IMR-90 (cell line): ENCODE measurements at regions not wholly inside any gene's neighbourhood (a gene's known extent, or its start where the extent isn't known, plus 50 kb on each side); places are given as distances from the start of the nearest gene placed in this dataset.

ENCODE experiments used
- BHLHE40 ChIP-seq: fragments of 150-350 bp; IDR thresholded peaks from 2 replicates; pipeline ENCODE4 v1.6.1; 2016; ENCODE audit warnings: mild to moderate bottlenecking, low read depth, low read length
- CEBPB ChIP-seq: IDR thresholded peaks from 2 replicates; pipeline ENCODE4 v1.6.1; 2012; ENCODE audit warnings: low read depth, low read length, improper control_type of control experiment
- CTCF ChIP-seq: conservative IDR thresholded peaks from 2 replicates; pipeline ENCODE4 v1.5.1; 2012; ENCODE audit warnings: mild to moderate bottlenecking, low read depth, low read length, improper control_type of control experiment
- ELK1 ChIP-seq: fragments of 150-350 bp; IDR thresholded peaks from 2 replicates; pipeline ENCODE4 v1.6.1; 2016; ENCODE audit warnings: low read depth, mild to moderate bottlenecking, low read length, moderate library complexity, borderline replicate concordance
- FOS ChIP-seq: fragments of 150-350 bp; IDR thresholded peaks from 2 replicates; pipeline ENCODE4 v1.6.1; 2016; ENCODE audit warnings: low read depth, low read length
- MAFK ChIP-seq: IDR thresholded peaks from 2 replicates; pipeline ENCODE4 v1.6.1; 2012; ENCODE audit warnings: low read depth, low read length, improper control_type of control experiment
- MAZ ChIP-seq: IDR thresholded peaks from 2 replicates; pipeline ENCODE4 v1.6.1; 2012; ENCODE audit warnings: low read depth, mild to moderate bottlenecking, low read length, improper control_type of control experiment, moderate library complexity, borderline replicate concordance
- MXI1 ChIP-seq: IDR thresholded peaks from 2 replicates; pipeline ENCODE4 v1.6.1; 2012; ENCODE audit warnings: low read depth, mild to moderate bottlenecking, low read length, moderate library complexity, borderline replicate concordance
- POLR2A ChIP-seq: IDR thresholded peaks from 2 replicates; pipeline ENCODE4 v1.6.1; 2012; ENCODE audit warnings: mild to moderate bottlenecking, low read depth, low read length
- RCOR1 ChIP-seq: IDR thresholded peaks from 2 replicates; pipeline ENCODE4 v1.6.1; 2012; ENCODE audit warnings: mild to moderate bottlenecking, low read length, improper control_type of control experiment; ENCODE audit not compliant: insufficient replicate concordance
- SMC3 ChIP-seq: fragments of 150-350 bp; IDR thresholded peaks from 2 replicates; pipeline ENCODE4 v1.6.1; 2016; ENCODE audit warnings: low read depth, mild to moderate bottlenecking, antibody characterized with exemption, low read length, moderate library complexity
- USF2 ChIP-seq: fragments of 150-350 bp; IDR thresholded peaks from 2 replicates; pipeline ENCODE4 v1.6.1; 2017; ENCODE audit warnings: mild to moderate bottlenecking, antibody characterized with exemption, low read length, low read depth

GRCh38 chrX:117607561-117607960, 509.0 kb downstream of the KLHL13 start:
- TF ChIP-seq POLR2A, result no peak
- TF ChIP-seq CTCF, result no peak
- TF ChIP-seq ELK1, result no peak
- no peak for TF ChIP-seq CEBPB
- TF ChIP-seq RCOR1, result no peak
- TF ChIP-seq MXI1, result no peak
- TF ChIP-seq FOS, result no peak
- TF ChIP-seq SMC3, result no peak
- no peak for TF ChIP-seq USF2
- TF ChIP-seq MAZ, result no peak
- TF ChIP-seq MAFK, result no peak
- TF ChIP-seq BHLHE40, result no peak
